Raji (cell line): ENCODE measurements at regions not wholly inside any gene's neighbourhood (a gene's known extent, or its start where the extent isn't known, plus 50 kb on each side); places are given as distances from the start of the nearest gene placed in this dataset.

Source experiments
- POLR2A ChIP-seq: IDR thresholded peaks from 2 replicates; pipeline ENCODE4 v1.6.1; 2011; ENCODE audit warnings: low read depth, low read length, control low read depth; ENCODE audit not compliant: insufficient read depth

DNA sequence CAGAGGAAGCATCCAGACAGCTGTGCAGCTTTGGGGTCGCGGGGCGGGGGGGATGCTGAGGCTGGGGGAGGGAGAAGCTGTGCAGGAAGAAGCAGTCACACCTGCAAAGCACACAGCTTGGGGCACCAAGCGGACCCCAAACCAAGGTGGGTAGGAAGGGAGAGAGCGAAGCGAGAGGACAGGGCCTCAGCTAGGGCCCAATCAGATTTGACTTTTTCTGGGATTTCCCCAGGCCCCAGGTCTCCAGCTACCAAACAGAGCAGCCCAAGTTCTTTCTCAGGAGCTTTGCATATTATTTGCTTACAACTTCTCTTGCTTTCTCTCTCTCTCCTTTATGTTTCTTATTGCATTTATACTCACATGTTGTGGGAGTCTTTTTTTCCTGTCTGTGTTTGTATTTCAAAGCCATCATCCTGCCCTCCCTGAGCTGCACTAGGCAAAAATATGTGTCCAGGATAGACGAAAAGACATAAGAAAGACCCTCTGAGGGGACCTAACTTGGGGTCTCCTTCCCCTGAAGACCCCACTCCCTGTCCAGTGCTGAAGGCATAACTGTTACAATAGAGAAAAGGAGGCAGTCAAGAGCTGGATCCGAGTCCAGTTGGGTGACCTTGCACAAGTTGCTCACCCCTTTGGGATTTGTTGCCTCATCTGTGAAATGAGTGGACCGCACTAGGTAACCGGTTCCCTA, 50.6 kb upstream of the SMNDC1 start:
- TF ChIP-seq POLR2A: peak; percentile 42

DNA sequence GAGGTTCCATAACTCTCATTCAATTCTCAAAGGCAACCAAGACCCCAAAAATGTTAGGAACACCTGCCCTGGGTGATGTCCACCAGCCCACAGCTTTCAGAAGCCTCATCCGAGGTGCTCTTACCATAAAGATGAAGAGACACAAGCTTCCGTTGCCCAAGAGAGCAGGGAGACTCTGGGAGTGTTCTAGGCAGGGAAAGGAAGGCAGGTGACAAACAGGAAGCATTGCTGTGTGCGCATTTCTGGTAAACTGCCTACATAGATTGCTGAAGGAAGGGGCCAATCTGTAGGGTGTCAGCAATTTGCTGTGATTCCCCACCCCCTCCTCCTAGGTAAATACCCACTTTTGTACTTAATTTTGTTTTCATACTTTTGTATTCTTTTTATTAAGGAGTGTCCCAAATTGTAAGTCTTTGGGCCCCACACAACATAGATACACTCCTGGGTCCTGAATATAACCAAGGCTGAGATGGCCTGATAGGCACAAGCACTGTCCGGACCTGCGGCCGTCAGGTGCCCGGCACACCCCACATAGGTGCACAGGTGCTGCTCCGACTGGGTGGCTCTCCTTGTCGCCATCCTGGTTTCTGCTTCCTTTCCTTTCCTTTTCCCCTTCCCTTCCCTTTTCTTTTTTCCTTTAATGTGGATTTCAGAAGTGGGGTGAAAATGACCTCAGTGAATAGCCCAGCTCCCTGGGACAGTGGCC, 51.4 kb upstream of the SMNDC1 start:
- TF ChIP-seq POLR2A: peak; percentile 3; the same call in 1 of the 2 replicates

GRCh38 chr10:110356628-110357245, 52.0 kb upstream of the SMNDC1 start:
- peak; percentile 26; the same call in 1 of the 2 replicates for TF ChIP-seq POLR2A

DNA sequence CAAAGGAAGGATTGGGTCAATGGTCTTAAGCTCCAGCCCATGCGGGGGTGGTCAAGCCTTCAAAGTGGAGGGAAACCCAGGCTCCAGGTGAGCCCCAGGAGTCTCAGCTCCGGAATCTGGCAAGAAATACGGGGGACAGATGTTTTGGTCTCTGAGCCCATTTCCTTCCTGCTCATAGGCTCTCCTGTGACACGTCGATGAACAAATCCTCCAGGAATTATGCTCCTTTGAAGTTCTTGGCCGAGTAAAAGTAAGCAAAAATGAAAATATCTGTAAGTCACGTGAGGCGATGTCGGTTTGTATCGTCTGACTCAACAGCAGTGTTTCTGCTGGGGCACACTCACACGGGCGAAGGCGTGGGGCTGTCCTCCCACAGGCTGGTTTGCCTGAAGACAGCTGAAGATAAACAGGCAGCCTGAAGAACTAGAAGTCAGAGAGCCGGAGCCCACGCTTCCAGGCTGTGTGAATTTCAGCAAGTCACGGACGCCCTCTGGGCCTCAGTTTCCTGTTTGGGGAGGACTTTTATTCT, 52.6 kb upstream of the SMNDC1 start:
- no peak for TF ChIP-seq POLR2A

DNA sequence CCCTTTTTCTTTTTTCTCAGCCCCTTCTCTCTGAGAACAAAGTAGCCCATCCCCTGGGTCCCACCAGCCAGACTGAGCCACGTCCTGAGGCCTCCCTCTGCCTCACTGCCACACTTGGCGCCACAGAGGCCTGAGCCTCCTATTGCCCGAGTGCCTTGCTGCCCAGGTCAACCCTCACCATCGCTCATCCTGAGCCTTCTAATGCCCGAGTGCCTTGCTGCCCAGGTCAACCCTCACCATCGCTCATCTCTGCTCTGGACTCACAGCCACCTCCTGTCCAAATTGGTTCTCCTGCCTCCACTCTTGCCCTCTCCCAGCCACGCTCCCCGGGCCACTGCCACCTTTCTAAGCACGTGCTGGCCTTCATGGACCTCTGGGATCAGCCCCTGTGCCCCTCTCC, 53.2 kb upstream of the SMNDC1 start:
- TF ChIP-seq POLR2A: no peak

GRCh38 chr10:110358278-110358677, 53.6 kb upstream of the SMNDC1 start:
- no peak for TF ChIP-seq POLR2A

GRCh38 chr10:110358869-110359629, 54.3 kb upstream of the SMNDC1 start:
- no peak for TF ChIP-seq POLR2A

DNA sequence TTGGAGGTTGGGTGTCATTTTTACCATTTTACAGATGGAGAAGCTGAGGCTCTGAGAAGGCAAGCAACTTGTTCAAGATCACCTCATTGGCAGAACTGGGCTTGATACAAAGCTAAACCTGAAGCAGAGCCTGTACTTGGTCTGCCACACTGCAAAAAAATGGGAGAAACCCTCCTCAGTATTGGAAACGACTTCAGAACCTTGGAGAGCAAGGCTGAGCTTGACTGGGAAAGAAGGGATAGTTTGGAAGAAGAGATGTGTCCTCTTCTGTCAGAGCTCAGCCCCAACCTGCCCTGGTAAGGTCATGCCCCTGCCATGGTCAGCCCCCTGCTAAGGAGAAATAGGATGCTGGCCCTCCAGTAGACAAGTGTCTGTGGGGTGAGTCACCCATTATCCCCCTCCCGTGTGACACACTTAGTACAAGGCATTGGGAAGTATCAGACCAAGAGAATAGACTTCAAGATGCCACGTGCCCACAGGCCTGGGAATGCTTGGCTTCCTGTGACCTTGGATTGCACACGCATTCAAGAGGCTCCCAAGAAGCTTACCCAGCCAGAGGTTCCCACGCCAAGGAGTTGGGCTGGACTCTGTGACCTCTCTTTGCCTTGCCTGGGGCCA, 56.2 kb upstream of the SMNDC1 start:
- no peak for TF ChIP-seq POLR2A

- TF ChIP-seq POLR2A: no peak
These were observed 57.2 kb upstream of the SMNDC1 start for GRCh38 chr10:110361800-110362456.

DNA sequence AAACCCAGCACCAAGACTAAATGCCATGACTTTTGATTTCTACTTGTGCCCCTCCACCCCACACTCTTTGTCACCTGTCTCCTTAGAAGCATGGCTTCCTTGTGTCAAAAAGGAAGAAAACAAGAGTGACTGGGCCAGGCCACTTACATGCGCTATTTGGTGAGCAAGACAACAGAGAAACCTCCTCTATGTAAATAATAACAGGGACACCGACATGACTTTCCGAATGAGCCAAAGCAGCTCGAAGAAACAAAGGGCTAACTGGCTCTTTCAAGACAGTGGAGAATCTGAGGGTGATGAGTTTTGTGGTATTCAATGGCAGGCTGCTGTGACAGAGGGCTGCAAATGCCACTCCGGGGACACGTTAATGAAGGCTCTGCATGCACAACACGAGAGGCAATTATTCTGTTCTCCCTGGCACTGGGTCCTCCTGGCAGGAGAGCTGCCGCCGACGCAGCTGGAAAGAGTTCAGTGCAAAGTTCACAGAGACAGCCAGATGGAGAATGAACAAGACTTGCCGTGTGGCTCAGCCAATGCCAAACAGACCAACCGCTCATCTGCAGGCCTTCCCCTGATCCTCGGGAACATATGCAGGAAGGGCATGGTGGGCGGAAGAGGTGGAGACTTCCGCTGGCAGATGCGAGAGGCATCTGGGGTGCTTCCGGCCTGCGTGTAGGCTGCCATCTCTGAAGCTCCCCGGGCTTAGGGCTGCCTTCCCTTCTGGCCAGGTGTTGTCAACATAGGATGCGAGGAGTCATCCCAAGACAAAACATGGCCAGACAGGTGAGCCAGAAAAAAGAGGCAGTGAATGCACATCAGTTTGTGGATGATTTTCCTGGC, 59.1 kb upstream of the SMNDC1 start:
- no peak for TF ChIP-seq POLR2A

DNA sequence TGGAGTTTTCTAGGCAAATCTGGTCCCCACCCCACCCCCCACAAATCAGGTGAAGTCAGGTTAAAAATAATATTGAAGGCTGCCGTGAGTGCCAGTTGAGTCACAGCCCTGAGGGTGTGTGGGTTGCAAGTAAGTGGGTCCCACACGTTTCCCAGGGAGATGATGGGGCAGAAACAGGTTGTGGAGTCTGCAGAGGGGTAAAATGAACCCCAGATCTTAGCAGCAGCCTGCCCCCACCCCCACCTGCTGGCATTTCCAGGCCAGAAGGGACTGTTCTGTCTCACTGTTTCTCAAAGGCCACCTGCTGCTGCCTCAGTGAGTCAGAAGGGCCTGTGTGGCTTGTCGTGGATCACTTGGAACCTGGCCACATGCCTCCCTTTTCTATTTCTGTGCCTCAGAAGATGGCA, 59.8 kb upstream of the SMNDC1 start:
- TF ChIP-seq POLR2A: no peak

GRCh38 chr10:110365356-110366143, 60.8 kb upstream of the SMNDC1 start:
- no peak for TF ChIP-seq POLR2A

GRCh38 chr10:110366635-110367034, 61.9 kb upstream of the SMNDC1 start:
- no peak for TF ChIP-seq POLR2A
